Parathyroid adenoma (tissue), 2 donors: ENCODE measurements at regions not wholly inside any gene's neighbourhood (a gene's known extent, or its start where the extent isn't known, plus 50 kb on each side); places are given as distances from the start of the nearest gene placed in this dataset.

Source experiments
- H2AFZ ChIP-seq: fragments of 300-600 bp; sonication (generic); one replicate; pipeline ENCODE4 v1.7.0; 2017; ENCODE audit warnings: antibody characterized with exemption, mild to moderate bottlenecking
- H3K27ac ChIP-seq: fragments of 300-600 bp; sonication (generic); one replicate; pipeline ENCODE4 v1.7.0; 2017
- H3K27me3 ChIP-seq: fragments of 300-600 bp; sonication (generic); one replicate; pipeline ENCODE4 v1.7.0; 2017; ENCODE audit warnings: low read length; ENCODE audit not compliant: control insufficient read depth, insufficient read depth
- H3K36me3 ChIP-seq: fragments of 300-600 bp; sonication (generic); one replicate; pipeline ENCODE4 v1.7.0; 2017; ENCODE audit warnings: low read length; ENCODE audit not compliant: control insufficient read depth, insufficient read depth
- H3K4me1 ChIP-seq: fragments of 300-600 bp; sonication (generic); one replicate; pipeline ENCODE4 v1.7.0; 2017; ENCODE audit warnings: control low read depth
- H3K4me2 ChIP-seq: fragments of 300-600 bp; sonication (generic); one replicate; pipeline ENCODE4 v1.7.0; 2017; ENCODE audit warnings: low read length
- H3K4me3 ChIP-seq: fragments of 300-600 bp; sonication (generic); one replicate; pipeline ENCODE4 v1.7.0; 2017; ENCODE audit warnings: low read depth, low read length
- H3K79me2 ChIP-seq: fragments of 300-600 bp; sonication (generic); one replicate; pipeline ENCODE4 v1.7.0; 2017; ENCODE audit warnings: control low read depth
- H3K9ac ChIP-seq: fragments of 300-600 bp; sonication (generic); one replicate; pipeline ENCODE4 v1.7.0; 2017; ENCODE audit warnings: mild to moderate bottlenecking
- H3K9me3 ChIP-seq: fragments of 300-600 bp; sonication (generic); one replicate; pipeline ENCODE4 v1.7.0; 2017; ENCODE audit warnings: low read length; ENCODE audit not compliant: control insufficient read depth
- CTCF ChIP-seq: fragments of 300-600 bp; sonication (generic); IDR thresholded peaks from one replicate; pipeline ENCODE4 v1.7.0; 2017; ENCODE audit warnings: antibody characterized with exemption, mild to moderate bottlenecking
- donor health status: primary hyperparathyroidism.

DNA sequence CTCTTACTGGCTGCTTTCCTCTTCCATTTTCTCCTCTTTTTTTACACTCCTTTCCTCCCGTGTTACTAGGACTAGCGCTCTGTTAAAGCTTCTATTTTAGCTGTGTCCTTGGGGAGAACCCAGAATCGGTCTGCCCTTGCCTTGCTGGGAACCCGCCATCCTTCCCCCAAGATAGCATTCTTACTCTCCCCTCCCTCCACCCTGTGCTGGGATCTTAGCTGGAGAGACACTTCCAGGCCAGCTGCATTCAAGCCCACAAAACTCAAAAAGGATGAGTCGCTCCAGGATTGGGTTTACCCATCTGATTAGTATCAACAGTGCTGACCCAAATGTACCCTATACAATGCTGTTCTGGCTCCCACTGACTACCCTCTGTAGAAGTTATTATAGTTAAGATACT lies 200.5 kb upstream of the ASIC2 start:
- no peak overlapping the region for H3K27ac ChIP-seq
- TF ChIP-seq CTCF: no peak
- no peak overlapping the region for H3K9ac ChIP-seq
- H2AFZ ChIP-seq: no peak overlapping the region
- no peaks in the 10 kb centered on the region for H3K79me2 ChIP-seq
- H3K36me3 ChIP-seq: no peaks in the 10 kb centered on the region
- no peaks in the 10 kb centered on the region for H3K9me3 ChIP-seq
- no peak overlapping the region for H3K4me2 ChIP-seq
- H3K4me3 ChIP-seq: no peak overlapping the region
- no peaks in the 10 kb centered on the region for H3K27me3 ChIP-seq
- H3K4me1 ChIP-seq: no peaks in the 10 kb centered on the region

DNA sequence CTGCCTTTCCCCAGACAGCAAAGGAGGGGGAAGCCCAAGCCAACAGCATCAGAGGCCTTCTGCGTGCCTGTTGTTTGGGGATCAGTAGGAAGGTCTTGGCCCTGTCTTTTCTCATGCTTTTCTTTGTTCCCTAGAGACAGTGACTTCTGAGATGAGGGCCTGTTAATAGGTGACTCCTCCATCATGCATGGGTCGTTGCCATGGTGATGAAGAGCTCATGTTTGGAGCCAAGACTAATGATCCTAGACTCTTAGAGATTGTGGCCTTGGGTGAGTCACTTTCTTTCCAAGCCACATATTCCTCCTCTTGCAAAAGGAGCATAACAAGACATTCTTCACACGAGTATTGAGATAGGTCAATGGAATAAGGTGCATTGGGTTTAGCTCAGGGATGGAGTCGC lies 201.1 kb upstream of the ASIC2 start:
- H2AFZ ChIP-seq: no peak overlapping the region
- H3K27ac ChIP-seq: no peak overlapping the region
- H3K36me3 ChIP-seq: no peaks in the 10 kb centered on the region
- no peak overlapping the region for H3K4me2 ChIP-seq
- no peak for TF ChIP-seq CTCF
- H3K9me3 ChIP-seq: no peaks in the 10 kb centered on the region
- H3K4me1 ChIP-seq: no peaks in the 10 kb centered on the region
- no peaks in the 10 kb centered on the region for H3K27me3 ChIP-seq
- no peak overlapping the region for H3K4me3 ChIP-seq
- H3K9ac ChIP-seq: no peak overlapping the region
- no peaks in the 10 kb centered on the region for H3K79me2 ChIP-seq

- Histone ChIP-seq H3K27ac (no peak overlapping the region), H3K36me3 (no peaks in the 10 kb centered on the region), H3K4me3 (no peak overlapping the region), H2AFZ (no peak overlapping the region), H3K79me2 (no peaks in the 10 kb centered on the region), H3K4me1 (no peaks in the 10 kb centered on the region), H3K9ac (no peak overlapping the region), H3K4me2 (no peak overlapping the region), H3K9me3 (no peaks in the 10 kb centered on the region), H3K27me3 (no peaks in the 10 kb centered on the region)
- TF ChIP-seq CTCF: no peak
Observed at GRCh38 chr17:33497623-33498022, 204.5 kb upstream of the ASIC2 start.

- Histone ChIP-seq H3K4me1 (no peaks in the 10 kb centered on the region), H3K36me3 (no peaks in the 10 kb centered on the region), H3K9ac (no peak overlapping the region), H3K27ac (no peak overlapping the region), H3K79me2 (no peaks in the 10 kb centered on the region), H3K9me3 (no peaks in the 10 kb centered on the region), H3K4me2 (no peak overlapping the region), H3K27me3 (no peaks in the 10 kb centered on the region), H3K4me3 (no peak overlapping the region), H2AFZ (no peak overlapping the region)
- TF ChIP-seq CTCF: no peak
Observed at GRCh38 chr17:33498069-33498468, 205.0 kb upstream of the ASIC2 start.

- H3K27ac ChIP-seq: no peak overlapping the region
- no peak overlapping the region for H3K4me2 ChIP-seq
- H3K4me1 ChIP-seq: no peaks in the 10 kb centered on the region
- H3K36me3 ChIP-seq: no peaks in the 10 kb centered on the region
- H2AFZ ChIP-seq: no peak overlapping the region
- no peaks in the 10 kb centered on the region for H3K9me3 ChIP-seq
- no peaks in the 10 kb centered on the region for H3K79me2 ChIP-seq
- TF ChIP-seq CTCF: no peak
- no peak overlapping the region for H3K4me3 ChIP-seq
- no peak overlapping the region for H3K9ac ChIP-seq
- no peaks in the 10 kb centered on the region for H3K27me3 ChIP-seq
Observed at GRCh38 chr17:33499040-33499439, 205.9 kb upstream of the ASIC2 start.
